ENCODE measurements at regions not wholly inside any gene's neighbourhood (a gene's known extent, or its start where the extent isn't known, plus 50 kb on each side); places are given as distances from the start of the nearest gene placed in this dataset.
A peak's percentile ranks its signal among the peaks of the same experiment; 100 is the strongest.

GRCh38 chr12:28601570-28602058 is 411.4 kb downstream of the CCDC91 start:
- no peak for DNase-seq (ENCODE audit: low read depth, low spot score)

DNA sequence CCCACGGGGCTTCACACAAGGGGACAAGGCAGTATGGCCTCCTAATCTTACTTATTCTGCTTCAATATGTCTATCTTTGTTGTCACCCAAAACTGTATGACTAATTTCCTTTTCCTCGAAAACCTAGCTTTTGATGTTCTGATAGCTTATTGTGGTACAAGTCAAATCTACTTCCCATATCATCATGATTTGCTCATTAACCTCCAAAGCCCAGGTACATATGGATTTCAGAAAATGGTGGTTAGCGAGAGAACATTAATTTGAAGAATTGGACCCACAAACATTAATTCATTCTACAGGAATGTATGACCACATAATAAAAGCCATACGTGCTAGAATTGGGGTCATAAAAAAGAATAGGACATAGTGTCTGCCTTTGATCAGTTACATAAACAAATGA is 412.5 kb downstream of the CCDC91 start:
- no peak for DNase-seq (ENCODE audit: low read depth, low spot score)

- no peak for DNase-seq (ENCODE audit: low read depth, low spot score)
Measured at GRCh38 chr12:28603239-28603638, 413.0 kb downstream of the CCDC91 start.

DNA sequence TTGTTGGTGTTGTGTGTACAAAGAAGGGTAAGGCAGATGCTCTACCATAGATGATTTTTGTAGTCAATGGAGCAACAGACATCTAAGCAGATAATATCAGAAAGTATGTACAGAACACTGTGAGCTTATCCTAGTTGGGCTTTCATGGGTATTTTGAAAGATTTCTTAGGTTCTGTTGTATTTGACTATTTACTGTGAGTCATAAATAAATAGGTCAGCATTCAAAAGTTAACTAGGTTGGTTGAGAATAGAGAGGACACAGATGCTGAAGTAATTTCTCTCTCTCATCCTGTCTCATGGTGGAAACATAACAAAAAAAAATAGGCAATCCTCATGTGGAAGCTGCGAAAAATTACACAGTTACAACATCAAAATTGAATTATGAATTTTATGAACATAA is 413.5 kb downstream of the CCDC91 start:
- DNase-seq (ENCODE audit: low read depth, low spot score), result no peak

- DNase-seq (ENCODE audit: low read depth, low spot score), result no peak
Measured at GRCh38 chr12:28604240-28604639, 414.0 kb downstream of the CCDC91 start.

DNA sequence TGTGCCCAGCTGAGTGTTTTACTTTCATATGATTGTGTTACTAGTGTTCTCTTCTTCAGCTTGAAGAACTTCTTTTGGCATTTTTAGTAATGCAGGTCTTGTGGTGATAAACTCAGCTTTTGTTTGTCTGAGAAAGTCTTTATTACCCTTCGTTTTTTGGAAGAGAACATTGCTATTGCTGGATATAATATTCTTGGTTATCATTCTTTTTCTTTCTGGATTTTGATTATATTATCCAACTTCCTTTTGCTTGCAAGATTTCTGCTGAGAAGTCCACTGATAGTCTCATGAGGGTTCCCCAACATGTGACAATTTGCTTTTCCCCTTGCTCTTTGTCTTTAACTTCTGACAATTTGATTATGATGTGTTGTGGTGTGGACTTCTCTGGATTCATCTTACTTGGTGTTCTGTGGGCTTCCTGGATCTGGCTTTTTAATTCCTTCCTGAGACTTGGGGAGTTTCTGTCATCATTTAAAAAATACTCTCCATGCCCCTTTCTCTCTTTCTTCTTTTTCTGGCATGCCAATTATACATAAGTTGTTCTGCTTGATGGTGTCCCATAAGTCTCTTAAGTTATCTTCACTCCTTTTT is 416.8 kb downstream of the CCDC91 start:
- no peak for DNase-seq (ENCODE audit: low read depth, low spot score)

- DNase-seq (ENCODE audit: low read depth, low spot score), result no peak
Measured at GRCh38 chr12:28610401-28611114, 420.3 kb downstream of the CCDC91 start.

GRCh38 chr12:28611115-28611435 is 420.8 kb downstream of the CCDC91 start:
- DNase-seq (ENCODE audit: low read depth, low spot score), result peak; percentile 52

DNA sequence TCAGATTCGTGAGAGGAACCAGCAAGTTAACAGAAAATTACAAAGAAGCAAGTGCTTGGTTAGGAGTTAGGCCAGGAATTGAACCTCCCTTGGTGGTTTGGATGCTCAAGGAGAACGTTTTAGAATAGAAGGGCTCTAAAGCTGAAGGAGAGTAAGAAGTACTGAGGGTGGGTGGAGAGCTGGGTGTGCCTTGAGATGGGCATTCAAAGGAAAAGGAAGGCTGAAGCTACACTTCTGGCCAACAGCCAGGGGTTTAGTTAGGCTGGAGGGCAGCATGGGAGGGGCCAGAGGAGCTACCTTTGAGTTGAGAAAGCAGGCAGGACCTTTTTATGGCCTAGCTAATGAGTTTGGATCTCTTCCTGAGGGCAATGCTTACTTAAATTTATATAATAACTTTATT is 421.2 kb downstream of the CCDC91 start:
- DNase-seq (ENCODE audit: low read depth, low spot score), result no peak

DNA sequence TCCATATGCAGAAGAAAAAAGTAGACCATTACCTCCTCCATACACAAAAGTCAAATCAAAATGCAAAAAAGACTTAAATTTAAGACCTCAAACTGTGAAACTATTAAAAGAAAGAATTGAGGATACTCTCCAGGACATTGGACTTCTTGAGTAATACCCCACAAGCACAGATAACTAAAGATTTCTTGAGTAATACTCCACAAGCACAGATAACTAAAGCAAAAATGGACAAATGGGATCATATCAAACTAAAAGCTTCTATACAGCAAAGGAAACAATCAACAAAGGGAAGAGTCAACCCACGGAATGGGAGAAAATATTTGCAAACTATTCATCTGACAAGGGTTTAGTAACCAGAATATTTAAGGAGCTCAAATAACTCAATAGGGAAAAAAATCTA is 427.9 kb downstream of the CCDC91 start:
- DNase-seq (ENCODE audit: low read depth, low spot score), result no peak

DNA sequence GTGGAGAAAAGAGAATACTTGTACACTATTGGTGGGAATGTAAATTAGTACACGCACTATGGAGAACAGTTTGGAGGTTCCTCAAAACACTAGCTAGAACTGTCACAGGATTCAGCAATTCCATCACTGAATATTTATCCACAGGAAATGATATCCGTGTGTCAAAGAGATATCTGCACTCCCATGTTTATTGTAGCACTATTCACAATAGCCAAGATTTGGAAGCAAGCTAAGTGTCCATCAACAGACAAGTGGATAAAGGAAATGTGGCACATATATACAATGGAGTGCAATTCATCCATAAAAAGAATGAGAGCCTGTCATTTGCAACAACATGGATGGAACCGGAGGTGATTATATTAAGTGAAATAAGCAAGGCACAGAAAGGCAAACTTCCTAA is 428.5 kb downstream of the CCDC91 start:
- no peak for DNase-seq (ENCODE audit: low read depth, low spot score)

DNA sequence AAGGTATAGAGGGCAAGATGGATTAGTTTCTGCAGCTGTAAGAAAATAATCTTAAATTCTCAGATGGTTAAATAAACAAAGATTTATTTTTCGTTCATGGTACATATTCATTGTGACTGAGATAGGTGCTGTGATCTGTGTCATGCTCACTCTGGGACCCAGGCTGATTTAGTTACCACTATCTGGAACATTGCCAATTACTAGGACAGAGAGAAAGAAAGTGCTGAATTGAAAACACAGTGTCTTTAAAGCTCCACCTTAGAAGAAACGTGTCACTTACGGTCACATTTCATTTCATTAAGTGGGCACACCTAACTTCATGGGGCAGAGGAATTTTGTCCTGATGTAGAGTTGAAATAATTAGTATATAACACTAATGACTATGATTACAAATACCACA is 430.0 kb downstream of the CCDC91 start:
- DNase-seq (ENCODE audit: low read depth, low spot score), result no peak

DNA sequence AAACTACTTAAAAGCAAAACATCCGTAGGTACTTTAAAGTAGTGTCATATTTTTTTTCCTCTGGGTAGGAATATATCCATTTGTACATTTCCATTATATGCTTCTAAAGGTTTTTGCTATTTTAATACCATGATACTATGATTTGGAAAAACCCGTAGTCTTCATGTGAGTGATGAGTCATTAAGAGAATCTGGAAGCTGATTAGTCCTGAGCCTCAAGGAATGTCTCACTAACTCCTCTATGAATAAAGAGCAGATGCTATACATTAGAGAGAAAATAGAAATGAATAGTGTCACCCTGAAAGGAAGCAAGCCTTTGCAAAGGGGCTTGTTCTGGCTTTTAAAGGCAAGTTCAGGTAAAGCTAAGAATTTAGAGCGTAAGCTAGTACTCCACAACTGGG is 432.1 kb downstream of the CCDC91 start:
- no peak for DNase-seq (ENCODE audit: low read depth, low spot score)

- DNase-seq (ENCODE audit: low read depth, low spot score), result no peak
Measured at GRCh38 chr12:28626504-28626903, 436.2 kb downstream of the CCDC91 start.

GRCh38 chr12:28629691-28630090 is 439.4 kb downstream of the CCDC91 start:
- no peak for DNase-seq (ENCODE audit: low read depth, low spot score)

GRCh38 chr12:28631831-28632230 is 441.6 kb downstream of the CCDC91 start:
- DNase-seq (ENCODE audit: low read depth, low spot score), result no peak

GRCh38 chr12:28640519-28640918 is 450.3 kb downstream of the CCDC91 start:
- DNase-seq (ENCODE audit: low read depth, low spot score), result no peak

DNA sequence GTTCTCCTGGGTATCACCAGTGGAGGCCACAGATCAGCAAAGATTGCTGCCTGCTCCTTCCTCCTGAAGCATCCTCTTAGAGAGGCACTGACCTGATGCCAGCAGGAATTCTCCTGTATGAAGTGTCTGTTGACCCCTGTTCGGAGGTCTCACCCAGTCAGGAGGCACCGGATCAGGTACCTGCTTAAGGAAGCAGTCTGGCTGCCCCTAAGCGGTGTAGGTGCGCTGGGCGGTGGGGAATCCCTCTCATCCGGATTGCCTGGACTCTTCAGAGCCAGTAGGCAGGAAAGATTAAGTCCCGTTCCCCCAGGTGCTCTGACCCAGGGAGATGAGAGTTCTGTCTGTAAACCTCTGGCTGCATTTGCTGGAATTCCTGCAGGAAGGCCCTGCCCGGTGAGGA is 455.2 kb downstream of the CCDC91 start:
- DNase-seq (ENCODE audit: low read depth, low spot score), result no peak

DNA sequence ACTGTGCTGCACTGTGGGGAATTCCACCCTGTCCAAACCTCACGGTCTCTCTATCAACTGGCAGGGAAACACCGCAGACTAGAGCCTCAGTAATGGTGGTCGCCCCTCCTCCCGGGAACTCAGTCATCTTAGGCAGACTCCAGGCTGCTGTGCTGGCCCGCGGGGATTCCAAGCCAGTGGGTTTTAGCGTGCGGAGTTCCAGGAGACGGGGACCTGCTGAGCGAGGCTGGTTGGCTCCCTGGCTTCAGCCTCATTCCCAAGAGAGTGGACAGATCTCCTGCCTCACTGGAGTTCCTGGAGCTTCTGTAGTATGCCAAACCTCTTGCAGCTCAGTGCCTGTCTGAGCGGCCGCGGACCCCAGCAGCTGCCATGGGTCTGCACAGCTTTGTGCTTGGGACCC is 455.6 kb downstream of the CCDC91 start:
- DNase-seq (ENCODE audit: low read depth, low spot score), result no peak

DNA sequence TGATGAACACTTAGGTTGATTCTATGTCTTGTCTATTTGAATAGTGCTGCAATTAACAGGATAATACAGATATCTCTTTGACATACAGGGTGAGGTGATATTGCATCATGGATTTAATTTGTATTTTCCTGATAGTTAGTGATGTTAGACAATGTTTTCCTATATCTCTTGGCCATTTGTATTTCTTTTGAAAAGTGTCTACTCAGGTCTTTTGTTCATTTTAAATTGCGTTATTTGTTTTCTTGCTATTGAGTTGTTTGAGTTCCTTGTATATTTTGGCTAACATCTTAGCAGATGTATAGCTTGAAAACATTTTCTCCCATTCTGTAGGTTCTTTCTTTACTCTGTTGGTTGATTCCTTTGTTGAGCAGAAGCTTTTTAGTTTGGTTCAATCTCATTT is 460.6 kb downstream of the CCDC91 start:
- no peak for DNase-seq (ENCODE audit: low read depth, low spot score)

- no peak for DNase-seq (ENCODE audit: low read depth, low spot score)
Measured at GRCh38 chr12:28652239-28652638, 462.0 kb downstream of the CCDC91 start.

GRCh38 chr12:28681980-28682379 is 467.1 kb upstream of the FAR2 start:
- DNase-seq (ENCODE audit: low read depth, low spot score), result no peak

DNA sequence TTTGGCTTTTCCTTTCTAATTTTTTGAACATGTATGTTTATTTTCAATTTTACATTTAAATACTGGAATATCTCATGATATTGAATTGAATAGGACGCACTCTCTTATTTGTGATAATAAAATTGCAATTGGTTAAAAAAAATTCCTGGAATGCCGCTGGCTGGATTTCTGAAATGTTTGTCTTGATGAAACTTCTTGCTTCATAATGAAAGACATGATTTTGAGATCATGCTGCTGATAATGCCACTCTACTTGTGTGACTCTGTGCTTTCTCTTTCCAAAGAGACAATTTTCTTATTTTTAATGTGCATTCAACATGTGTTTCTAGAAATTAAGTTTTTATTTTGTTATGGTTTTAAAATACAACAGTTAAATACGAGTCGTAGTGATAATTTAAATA is 465.7 kb upstream of the FAR2 start:
- DNase-seq (ENCODE audit: low read depth, low spot score), result no peak

All from brain pericyte (primary cell).